ENCODE measurements at regions not wholly inside any gene's neighbourhood (a gene's known extent, or its start where the extent isn't known, plus 50 kb on each side); places are given as distances from the start of the nearest gene placed in this dataset.

- H3K27ac ChIP-seq (ENCODE audit: low read depth in 1 of 2, low read length in 1 of 2): no peak overlapping the region
- peaks cover 0 to 8% (median 0%) of the 10 kb centered on the region in 4 donors for H3K9me3 ChIP-seq (ENCODE audit: control insufficient read depth in 4 of 4, insufficient read depth in 3 of 4, low read length in 3 of 4)
- peaks cover 0 to 3% (median 2%) of the 10 kb centered on the region in 3 donors for H3K27me3 ChIP-seq (ENCODE audit: control insufficient read depth in 3 of 3, insufficient read depth in 3 of 3, low read length in 2 of 3)
- no peak for DNase-seq
- no peak overlapping the region for H3K4me3 ChIP-seq
- TF ChIP-seq, protein P1, sequence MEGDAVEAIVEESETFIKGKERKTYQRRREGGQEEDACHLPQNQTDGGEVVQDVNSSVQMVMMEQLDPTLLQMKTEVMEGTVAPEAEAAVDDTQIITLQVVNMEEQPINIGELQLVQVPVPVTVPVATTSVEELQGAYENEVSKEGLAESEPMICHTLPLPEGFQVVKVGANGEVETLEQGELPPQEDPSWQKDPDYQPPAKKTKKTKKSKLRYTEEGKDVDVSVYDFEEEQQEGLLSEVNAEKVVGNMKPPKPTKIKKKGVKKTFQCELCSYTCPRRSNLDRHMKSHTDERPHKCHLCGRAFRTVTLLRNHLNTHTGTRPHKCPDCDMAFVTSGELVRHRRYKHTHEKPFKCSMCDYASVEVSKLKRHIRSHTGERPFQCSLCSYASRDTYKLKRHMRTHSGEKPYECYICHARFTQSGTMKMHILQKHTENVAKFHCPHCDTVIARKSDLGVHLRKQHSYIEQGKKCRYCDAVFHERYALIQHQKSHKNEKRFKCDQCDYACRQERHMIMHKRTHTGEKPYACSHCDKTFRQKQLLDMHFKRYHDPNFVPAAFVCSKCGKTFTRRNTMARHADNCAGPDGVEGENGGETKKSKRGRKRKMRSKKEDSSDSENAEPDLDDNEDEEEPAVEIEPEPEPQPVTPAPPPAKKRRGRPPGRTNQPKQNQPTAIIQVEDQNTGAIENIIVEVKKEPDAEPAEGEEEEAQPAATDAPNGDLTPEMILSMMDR (IDR thresholded peaks at IDR 0.05; ENCODE audit: control extremely low read depth, extremely low read depth): no peak
- no peak overlapping the region for H3K9ac ChIP-seq (ENCODE audit: insufficient read depth in 1 of 2, low read length in 2 of 2)
- no peaks in the 10 kb centered on the region for H3K4me1 ChIP-seq (ENCODE audit: control insufficient read depth in 5 of 5, insufficient read depth in 5 of 5, low read length in 5 of 5)
- H3K36me3 ChIP-seq (ENCODE audit: control insufficient read depth in 4 of 4, insufficient read depth in 4 of 4, low read length in 4 of 4): no peaks in the 10 kb centered on the region
- no peak for ATAC-seq (ENCODE audit: insufficient read depth, low FRiP score)
- 46 to 85% methylated on average over 2 of the region's 2 CpGs for WGBS, 2 donors
These were observed 151.2 kb upstream of the CRY1 start for GRCh38 chr12:107244584-107244983.

- Histone ChIP-seq H3K4me1 (ENCODE audit: control insufficient read depth in 5 of 5, insufficient read depth in 5 of 5, low read length in 5 of 5) (no peaks in the 10 kb centered on the region), H3K9ac (ENCODE audit: insufficient read depth in 1 of 2, low read length in 2 of 2) (no peak overlapping the region), H3K4me3 (no peak overlapping the region), H3K36me3 (ENCODE audit: control insufficient read depth in 4 of 4, insufficient read depth in 4 of 4, low read length in 4 of 4) (no peaks in the 10 kb centered on the region), H3K27me3 (ENCODE audit: control insufficient read depth in 3 of 3, insufficient read depth in 3 of 3, low read length in 2 of 3) (peaks cover 0 to 3% (median 2%) of the 10 kb centered on the region in 3 donors), H3K9me3 (ENCODE audit: control insufficient read depth in 4 of 4, insufficient read depth in 3 of 4, low read length in 3 of 4) (peaks cover 0 to 7% (median 0%) of the 10 kb centered on the region in 4 donors), H3K27ac (ENCODE audit: low read depth in 1 of 2, low read length in 1 of 2) (no peak overlapping the region)
- no peak for DNase-seq
- TF ChIP-seq, protein P1 (IDR thresholded peaks at IDR 0.05; ENCODE audit: control extremely low read depth, extremely low read depth): no peak
- 61 to 79% methylated on average over 1 of the region's 1 CpG for WGBS, 2 donors
- ATAC-seq (ENCODE audit: insufficient read depth, low FRiP score): no peak
These were observed 154.3 kb upstream of the CRY1 start for GRCh38 chr12:107247650-107248049.

DNA sequence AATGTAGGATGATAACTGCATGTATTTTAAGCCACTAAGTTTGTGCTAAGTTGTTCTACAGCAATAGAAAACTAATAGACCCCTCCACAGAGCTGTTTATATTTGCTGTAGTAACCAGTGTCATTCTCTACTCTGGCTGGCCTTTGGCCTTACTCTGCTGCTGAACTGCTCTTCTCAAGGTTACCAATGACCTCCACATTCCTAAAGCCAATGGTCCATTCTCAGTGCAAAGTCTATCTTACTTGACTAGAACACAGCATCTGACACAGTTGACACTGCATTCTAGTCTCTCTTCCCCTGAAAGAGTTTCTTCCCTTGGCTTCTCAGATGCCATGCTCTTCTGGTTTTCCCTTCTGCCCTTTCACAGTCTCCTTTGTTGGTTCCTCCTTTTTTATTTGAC lies 154.8 kb upstream of the CRY1 start:
- no peak overlapping the region for H3K4me3 ChIP-seq
- DNase-seq: no peak
- peaks cover 0 to 7% (median 0%) of the 10 kb centered on the region in 4 donors for H3K9me3 ChIP-seq (ENCODE audit: control insufficient read depth in 4 of 4, insufficient read depth in 3 of 4, low read length in 3 of 4)
- H3K27me3 ChIP-seq (ENCODE audit: control insufficient read depth in 3 of 3, insufficient read depth in 3 of 3, low read length in 2 of 3): peaks cover 0 to 3% (median 2%) of the 10 kb centered on the region in 3 donors
- H3K9ac ChIP-seq (ENCODE audit: insufficient read depth in 1 of 2, low read length in 2 of 2): no peak overlapping the region
- H3K4me1 ChIP-seq (ENCODE audit: control insufficient read depth in 5 of 5, insufficient read depth in 5 of 5, low read length in 5 of 5): no peaks in the 10 kb centered on the region
- no peak overlapping the region for H3K27ac ChIP-seq (ENCODE audit: low read depth in 1 of 2, low read length in 1 of 2)
- H3K36me3 ChIP-seq (ENCODE audit: control insufficient read depth in 4 of 4, insufficient read depth in 4 of 4, low read length in 4 of 4): no peaks in the 10 kb centered on the region
- no peak for ATAC-seq (ENCODE audit: insufficient read depth, low FRiP score)
- TF ChIP-seq, protein P1 (IDR thresholded peaks at IDR 0.05; ENCODE audit: control extremely low read depth, extremely low read depth): no peak

GRCh38 chr12:107251288-107251687 lies 157.9 kb upstream of the CRY1 start:
- peaks cover 0 to 7% (median 0%) of the 10 kb centered on the region in 4 donors for H3K9me3 ChIP-seq (ENCODE audit: control insufficient read depth in 4 of 4, insufficient read depth in 3 of 4, low read length in 3 of 4)
- no peak for DNase-seq
- no peak for ATAC-seq (ENCODE audit: insufficient read depth, low FRiP score)
- H3K4me3 ChIP-seq: no peak overlapping the region
- no peaks in the 10 kb centered on the region for H3K4me1 ChIP-seq (ENCODE audit: control insufficient read depth in 5 of 5, insufficient read depth in 5 of 5, low read length in 5 of 5)
- TF ChIP-seq, protein P1 (IDR thresholded peaks at IDR 0.05; ENCODE audit: control extremely low read depth, extremely low read depth): no peak
- WGBS, 2 donors: 71 to 80% methylated on average over 6 of the region's 6 CpGs
- H3K27me3 ChIP-seq (ENCODE audit: control insufficient read depth in 3 of 3, insufficient read depth in 3 of 3, low read length in 2 of 3): no peaks in the 10 kb centered on the region
- H3K27ac ChIP-seq (ENCODE audit: low read depth in 1 of 2, low read length in 1 of 2): no peak overlapping the region
- no peaks in the 10 kb centered on the region for H3K36me3 ChIP-seq (ENCODE audit: control insufficient read depth in 4 of 4, insufficient read depth in 4 of 4, low read length in 4 of 4)
- no peak overlapping the region for H3K9ac ChIP-seq (ENCODE audit: insufficient read depth in 1 of 2, low read length in 2 of 2)

Data from lung (tissue), 11 donors.